IMR-90 (cell line): ENCODE measurements at regions not wholly inside any gene's neighbourhood (a gene's known extent, or its start where the extent isn't known, plus 50 kb on each side); places are given as distances from the start of the nearest gene placed in this dataset.

Experiments
- ATAC-seq: fragments of 200-7000 bp; cut with Tn5 transposase; 2 replicates; pipeline ENCODE4 v1.9.1; 2020; ENCODE audit warnings: low read depth, mild to moderate bottlenecking, moderate library complexity
- BruUV-seq: library from RNA; stranded (reverse); fragments of 400-500 nt; replicated peaks from 2 replicates; lab custom pipeline; 2021; lab: Mats Ljungman, UMichigan
- CTCF ChIA-PET: fragments of 300-600 bp; formaldehyde crosslinking; extraction: SDS; loops from one replicate; lab custom pipeline; 2021; ENCODE audit warnings: antibody characterized with exemption; lab: Yijun Ruan, JAX
- POLR2A ChIA-PET: fragments of 300-600 bp; sonication (Branson Sonifier 250); formaldehyde crosslinking; loops from one replicate; lab custom pipeline; 2022; ENCODE audit warnings: antibody characterized with exemption; ENCODE audit not compliant: unreplicated experiment; lab: Charles Lee
- DNase-seq: peaks from one replicate; pipeline ENCODE4 v3.0.0; 2013
- H2AFZ ChIP-seq: replicated peaks from 2 replicates; pipeline ENCODE3; 2013; ENCODE audit warnings: low read length, mild to moderate bottlenecking; ENCODE audit not compliant: poor library complexity
- H2AK5ac ChIP-seq: 2 replicates; pipeline ENCODE4 v1.6.1; 2013; ENCODE audit warnings: low read depth, low read length, inconsistent platforms
- H2AK9ac ChIP-seq: replicated peaks from 2 replicates; pipeline ENCODE3; 2013; ENCODE audit warnings: mild to moderate bottlenecking, low read depth, low read length, moderate library complexity; ENCODE audit not compliant: poor library complexity
- H2BK120ac ChIP-seq: 2 replicates; pipeline ENCODE4 v1.6.1; 2013; ENCODE audit warnings: low read depth, low read length, inconsistent platforms
- H2BK15ac ChIP-seq: 3 replicates; pipeline ENCODE4 v1.6.1; 2013; ENCODE audit warnings: low read depth, low read length, inconsistent platforms
- H2BK20ac ChIP-seq: 2 replicates; pipeline ENCODE4 v1.6.1; 2013; ENCODE audit warnings: low read depth, mild to moderate bottlenecking, inconsistent platforms, low read length, moderate library complexity
- H2BK5ac ChIP-seq: 2 replicates; pipeline ENCODE4 v1.6.1; 2013; ENCODE audit warnings: mild to moderate bottlenecking, low read depth, low read length, inconsistent platforms; ENCODE audit not compliant: poor library complexity, severe bottlenecking
- H3K14ac ChIP-seq: replicated peaks from 2 replicates; pipeline ENCODE4 v1.6.1; 2013; ENCODE audit warnings: low read depth, low read length, inconsistent platforms
- H3K18ac ChIP-seq: 2 replicates; pipeline ENCODE4 v1.6.1; 2013; ENCODE audit warnings: low read depth, low read length, control low read depth
- H3K23ac ChIP-seq: 2 replicates; pipeline ENCODE4 v1.6.1; 2013; ENCODE audit warnings: low read depth, low read length, inconsistent platforms
- H3K27ac ChIP-seq: 2 replicates; pipeline ENCODE4 v1.5.1; 2013; ENCODE audit warnings: mild to moderate bottlenecking, control low read depth, low read length; ENCODE audit not compliant: insufficient read depth
- H3K27me3 ChIP-seq: 2 replicates; pipeline ENCODE4 v1.6.1; 2013; ENCODE audit warnings: low read length; ENCODE audit not compliant: control insufficient read depth, insufficient read depth
- H3K36me3 ChIP-seq: 2 replicates; pipeline ENCODE4 v1.6.1; 2013; ENCODE audit warnings: low read length, mixed read lengths; ENCODE audit not compliant: control insufficient read depth, insufficient read depth
- H3K4ac ChIP-seq: 2 replicates; pipeline ENCODE4 v1.6.1; 2013; ENCODE audit warnings: low read depth, low read length, inconsistent platforms
- H3K4me1 ChIP-seq: 2 replicates; pipeline ENCODE4 v1.6.1; 2013; ENCODE audit warnings: low read length, mixed read lengths; ENCODE audit not compliant: control insufficient read depth, insufficient read depth
- H3K4me2 ChIP-seq: 2 replicates; pipeline ENCODE4 v1.6.1; 2013; ENCODE audit warnings: low read depth, mild to moderate bottlenecking, control low read depth, low read length, moderate library complexity
- H3K4me3 ChIP-seq: 2 replicates; pipeline ENCODE4 v1.5.1; 2013; ENCODE audit warnings: low read depth, mild to moderate bottlenecking, control low read depth, low read length, moderate library complexity; ENCODE audit not compliant: insufficient read depth
- H3K56ac ChIP-seq: 2 replicates; pipeline ENCODE4 v1.6.1; 2013; ENCODE audit warnings: low read length, inconsistent platforms; ENCODE audit not compliant: insufficient read depth; ENCODE audit errors: extremely low read depth
- H3K79me1 ChIP-seq, 2 experiments: 2 replicates each; pipeline ENCODE4 v1.6.1; 2013; ENCODE audit warnings: low read length in 2 of 2, inconsistent platforms in 1 of 2, low read depth in 1 of 2
- H3K9ac ChIP-seq: 2 replicates; pipeline ENCODE4 v1.6.1; 2013; ENCODE audit warnings: low read depth, low read length, control low read depth
- H3K9me1 ChIP-seq: 2 replicates; pipeline ENCODE4 v1.6.1; 2013; ENCODE audit warnings: low read length, inconsistent platforms; ENCODE audit not compliant: insufficient read depth
- H3K9me3 ChIP-seq: 2 replicates; pipeline ENCODE4 v1.6.1; 2013; ENCODE audit warnings: low read length; ENCODE audit not compliant: control insufficient read depth, insufficient read depth
- H4K20me1 ChIP-seq: 2 replicates; pipeline ENCODE4 v1.6.1; 2013; ENCODE audit warnings: low read length, inconsistent platforms; ENCODE audit not compliant: insufficient read depth
- H4K5ac ChIP-seq: 2 replicates; pipeline ENCODE4 v1.6.1; 2013; ENCODE audit warnings: mild to moderate bottlenecking, low read depth, low read length, control low read depth
- H4K8ac ChIP-seq, 2 experiments: 2 replicates each; pipeline ENCODE4 v1.6.1; 2013; ENCODE audit warnings: low read depth in 2 of 2, low read length in 2 of 2, control low read depth in 1 of 2, inconsistent platforms in 1 of 2
- H4K91ac ChIP-seq: 2 replicates; pipeline ENCODE4 v1.6.1; 2013; ENCODE audit warnings: low read depth, low read length, inconsistent platforms; ENCODE audit not compliant: insufficient read depth
- BHLHE40 ChIP-seq: fragments of 150-350 bp; IDR thresholded peaks from 2 replicates; pipeline ENCODE4 v1.6.1; 2016; ENCODE audit warnings: mild to moderate bottlenecking, low read depth, low read length
- CEBPB ChIP-seq: IDR thresholded peaks from 2 replicates; pipeline ENCODE4 v1.6.1; 2012; ENCODE audit warnings: low read depth, low read length, improper control_type of control experiment
- CHD1 ChIP-seq: IDR thresholded peaks from 2 replicates; pipeline ENCODE4 v1.6.1; 2012; ENCODE audit warnings: low read depth, low read length, improper control_type of control experiment
- FOS ChIP-seq: fragments of 150-350 bp; IDR thresholded peaks from 2 replicates; pipeline ENCODE4 v1.6.1; 2016; ENCODE audit warnings: low read depth, low read length
- MAFK ChIP-seq: IDR thresholded peaks from 2 replicates; pipeline ENCODE4 v1.6.1; 2012; ENCODE audit warnings: low read depth, low read length, improper control_type of control experiment
- MAZ ChIP-seq: IDR thresholded peaks from 2 replicates; pipeline ENCODE4 v1.6.1; 2012; ENCODE audit warnings: low read depth, mild to moderate bottlenecking, low read length, improper control_type of control experiment, moderate library complexity, borderline replicate concordance
- MXI1 ChIP-seq: IDR thresholded peaks from 2 replicates; pipeline ENCODE4 v1.6.1; 2012; ENCODE audit warnings: low read depth, mild to moderate bottlenecking, low read length, moderate library complexity, borderline replicate concordance
- NFE2L2 ChIP-seq: fragments of 150-350 bp; IDR thresholded peaks from 2 replicates; pipeline ENCODE4 v1.6.1; 2016; ENCODE audit warnings: low read depth, mild to moderate bottlenecking, low read length
- POLR2A ChIP-seq: IDR thresholded peaks from 2 replicates; pipeline ENCODE4 v1.6.1; 2012; ENCODE audit warnings: mild to moderate bottlenecking, low read depth, low read length
- RAD21 ChIP-seq: IDR thresholded peaks from 2 replicates; pipeline ENCODE4 v1.6.1; 2012; ENCODE audit warnings: low read length, improper control_type of control experiment
- RFX5 ChIP-seq: IDR thresholded peaks from 2 replicates; pipeline ENCODE4 v1.8.0; 2012; ENCODE audit warnings: low read depth, mild to moderate bottlenecking, low read length, moderate library complexity
- SMC3 ChIP-seq: fragments of 150-350 bp; IDR thresholded peaks from 2 replicates; pipeline ENCODE4 v1.6.1; 2016; ENCODE audit warnings: low read depth, mild to moderate bottlenecking, antibody characterized with exemption, low read length, moderate library complexity
- WGBS, 2 experiments: methylation state at CpG; one replicate each; pipeline versions ENCODE4 v1.1.5 to v1.1.7; 2013; ENCODE audit warnings: missing lambda C conversion rate in 2 of 2; ENCODE audit not compliant: insufficient read length in 1 of 2; ENCODE audit errors: extremely low coverage in 2 of 2; 5-methylcytosine and 5-hydroxymethylcytosine counted together
- dilution Hi-C: fragments of 300-500 bp; cut with HindIII; formaldehyde crosslinking; loops from one replicate; pipeline ENCODE4 v1.14.3; 2018; ENCODE audit warnings: low sequenced_read_pairs; ENCODE audit not compliant: unreplicated experiment
- in situ Hi-C: fragments of 300-500 bp; cut with MboI; formaldehyde crosslinking; loops from 3 replicates; pipeline ENCODE4 v1.14.3; 2019; ENCODE audit warnings: low sequenced_read_pairs, inconsistent platforms, mixed read lengths
- intact Hi-C: fragments of 100-400 bp; cut with micrococcal nuclease; formaldehyde crosslinking; loops from 2 replicates; pipeline ENCODE4 v1.10.0; 2022
- TF ChIP-seq, protein P1 (sequence below): fragments of 150-350 bp; IDR thresholded peaks from 2 replicates; pipeline ENCODE4 v1.6.1; 2017; ENCODE audit warnings: mild to moderate bottlenecking, antibody characterized with exemption, low read length, low read depth
- TF ChIP-seq, protein P2 (sequence below): conservative IDR thresholded peaks from 2 replicates; pipeline ENCODE4 v1.5.1; 2012; ENCODE audit warnings: mild to moderate bottlenecking, low read depth, low read length, improper control_type of control experiment
- TF ChIP-seq, protein P3 (sequence below): fragments of 150-350 bp; IDR thresholded peaks from 2 replicates; pipeline ENCODE4 v1.6.1; 2016; ENCODE audit warnings: low read depth, mild to moderate bottlenecking, low read length, moderate library complexity, borderline replicate concordance

DNA sequence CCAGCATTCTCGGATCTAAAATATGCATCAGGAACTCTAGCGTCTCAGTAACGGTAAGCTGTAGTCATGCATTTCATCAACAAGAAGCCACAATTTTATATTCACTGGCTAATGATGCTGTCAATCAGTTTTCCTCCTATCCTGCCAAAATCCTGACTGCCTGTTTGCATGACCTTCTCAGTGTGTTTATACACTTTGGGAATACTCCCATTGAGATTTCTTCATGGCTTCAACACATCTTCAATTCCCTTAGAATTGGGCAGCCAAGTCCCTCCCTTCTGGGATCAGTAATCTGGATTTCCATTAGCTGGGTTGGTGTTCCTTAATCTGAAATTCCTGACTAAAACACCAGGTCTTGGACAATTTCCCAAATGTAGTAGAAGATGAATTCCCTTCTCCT is 348.9 kb upstream of the DYNLRB2 start:
- H2BK15ac ChIP-seq, result no peak overlapping the region
- H2BK5ac ChIP-seq, result no peak overlapping the region
- no peak overlapping the region for H4K91ac ChIP-seq
- no peak overlapping the region for H3K27ac ChIP-seq
- dilution Hi-C loops, result no loop called here
- no peak overlapping the region for H3K56ac ChIP-seq
- H3K9ac ChIP-seq, result no peak overlapping the region
- no peak overlapping the region for H3K18ac ChIP-seq
- TF ChIP-seq CHD1 (no peak), SMC3 (no peak), NFE2L2 (no peak), FOS (no peak), BHLHE40 (no peak), RAD21 (no peak), MAZ (no peak), RFX5 (no peak), MAFK (no peak), MXI1 (no peak), CEBPB (no peak), POLR2A (no peak)
- TF ChIP-seq, protein P1, sequence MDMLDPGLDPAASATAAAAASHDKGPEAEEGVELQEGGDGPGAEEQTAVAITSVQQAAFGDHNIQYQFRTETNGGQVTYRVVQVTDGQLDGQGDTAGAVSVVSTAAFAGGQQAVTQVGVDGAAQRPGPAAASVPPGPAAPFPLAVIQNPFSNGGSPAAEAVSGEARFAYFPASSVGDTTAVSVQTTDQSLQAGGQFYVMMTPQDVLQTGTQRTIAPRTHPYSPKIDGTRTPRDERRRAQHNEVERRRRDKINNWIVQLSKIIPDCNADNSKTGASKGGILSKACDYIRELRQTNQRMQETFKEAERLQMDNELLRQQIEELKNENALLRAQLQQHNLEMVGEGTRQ, result no peak
- TF ChIP-seq, protein P2, sequence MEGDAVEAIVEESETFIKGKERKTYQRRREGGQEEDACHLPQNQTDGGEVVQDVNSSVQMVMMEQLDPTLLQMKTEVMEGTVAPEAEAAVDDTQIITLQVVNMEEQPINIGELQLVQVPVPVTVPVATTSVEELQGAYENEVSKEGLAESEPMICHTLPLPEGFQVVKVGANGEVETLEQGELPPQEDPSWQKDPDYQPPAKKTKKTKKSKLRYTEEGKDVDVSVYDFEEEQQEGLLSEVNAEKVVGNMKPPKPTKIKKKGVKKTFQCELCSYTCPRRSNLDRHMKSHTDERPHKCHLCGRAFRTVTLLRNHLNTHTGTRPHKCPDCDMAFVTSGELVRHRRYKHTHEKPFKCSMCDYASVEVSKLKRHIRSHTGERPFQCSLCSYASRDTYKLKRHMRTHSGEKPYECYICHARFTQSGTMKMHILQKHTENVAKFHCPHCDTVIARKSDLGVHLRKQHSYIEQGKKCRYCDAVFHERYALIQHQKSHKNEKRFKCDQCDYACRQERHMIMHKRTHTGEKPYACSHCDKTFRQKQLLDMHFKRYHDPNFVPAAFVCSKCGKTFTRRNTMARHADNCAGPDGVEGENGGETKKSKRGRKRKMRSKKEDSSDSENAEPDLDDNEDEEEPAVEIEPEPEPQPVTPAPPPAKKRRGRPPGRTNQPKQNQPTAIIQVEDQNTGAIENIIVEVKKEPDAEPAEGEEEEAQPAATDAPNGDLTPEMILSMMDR, result no peak
- TF ChIP-seq, protein P3, sequence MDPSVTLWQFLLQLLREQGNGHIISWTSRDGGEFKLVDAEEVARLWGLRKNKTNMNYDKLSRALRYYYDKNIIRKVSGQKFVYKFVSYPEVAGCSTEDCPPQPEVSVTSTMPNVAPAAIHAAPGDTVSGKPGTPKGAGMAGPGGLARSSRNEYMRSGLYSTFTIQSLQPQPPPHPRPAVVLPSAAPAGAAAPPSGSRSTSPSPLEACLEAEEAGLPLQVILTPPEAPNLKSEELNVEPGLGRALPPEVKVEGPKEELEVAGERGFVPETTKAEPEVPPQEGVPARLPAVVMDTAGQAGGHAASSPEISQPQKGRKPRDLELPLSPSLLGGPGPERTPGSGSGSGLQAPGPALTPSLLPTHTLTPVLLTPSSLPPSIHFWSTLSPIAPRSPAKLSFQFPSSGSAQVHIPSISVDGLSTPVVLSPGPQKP, result no peak
- no peak overlapping the region for H2BK120ac ChIP-seq
- in situ Hi-C loops, result loop anchor here (25.0 kb wide), 1 partner anchor 1545 kb away; no protein-coding TSS in a partner anchor
- H3K4me2 ChIP-seq, result no peak overlapping the region
- no peak overlapping the region for H4K5ac ChIP-seq
- BruUV-seq, result no TSS peak
- ATAC-seq, result no peak
- no peaks in the 10 kb centered on the region for H3K9me3 ChIP-seq
- no peak overlapping the region for H2AFZ ChIP-seq
- H3K27me3 ChIP-seq, result no peaks in the 10 kb centered on the region
- no peak overlapping the region for H3K14ac ChIP-seq
- H2AK9ac ChIP-seq, result no peak overlapping the region
- H3K4ac ChIP-seq, result no peak overlapping the region
- no peak overlapping the region for H2AK5ac ChIP-seq
- no peak overlapping the region for H3K23ac ChIP-seq
- H2BK20ac ChIP-seq, result no peak overlapping the region
- H3K79me1 ChIP-seq, result no peaks in the 10 kb centered on the region
- no peak for DNase-seq
- CTCF ChIA-PET, result no interaction called here
- 95% methylated on average over 3 of the region's 3 CpGs; no CpG with 5 or more reads in 1 of the 2 experiments for whole genome bisulfite sequencing, 2 experiments
- H3K4me3 ChIP-seq, result no peak overlapping the region
- POLR2A ChIA-PET, result no interaction called here
- intact Hi-C loops, result loop anchor here (10.0 kb wide), 1 partner anchor 113 kb away; no protein-coding TSS in a partner anchor
- H3K9me1 ChIP-seq, result no peaks in the 10 kb centered on the region
- no peaks in the 10 kb centered on the region for H3K4me1 ChIP-seq
- no peak overlapping the region for H4K8ac ChIP-seq
- H3K36me3 ChIP-seq, result no peaks in the 10 kb centered on the region
- no peaks in the 10 kb centered on the region for H4K20me1 ChIP-seq
